Right lobe of liver (tissue), 4 donors: ENCODE measurements at regions not wholly inside any gene's neighbourhood (a gene's known extent, or its start where the extent isn't known, plus 50 kb on each side); places are given as distances from the start of the nearest gene placed in this dataset.

ENCODE experiments used
- POLR2A ChIP-seq: fragments of 450-650 bp; IDR thresholded peaks from one replicate; pipeline ENCODE4 v1.6.1; 2017; ENCODE audit warnings: antibody characterized with exemption, mild to moderate bottlenecking
- TF ChIP-seq, protein P1 (sequence below), 4 donors: fragments of 200-600 bp in 3 of 4; fragments of 450-650 bp in 1 of 4; IDR thresholded peaks; one replicate each; pipeline versions ENCODE4 v1.5.1 to v1.8.0; 2016 to 2022; ENCODE audit warnings: antibody characterized with exemption in 4 of 4, mild to moderate bottlenecking in 2 of 4
- donor health status: DM: no; HTN: no; CAD: no.
- donor health status: DM: no; HTN: no; CAD: no.
- donor health status: DM: no; HTN: yes; CAD: no.

DNA sequence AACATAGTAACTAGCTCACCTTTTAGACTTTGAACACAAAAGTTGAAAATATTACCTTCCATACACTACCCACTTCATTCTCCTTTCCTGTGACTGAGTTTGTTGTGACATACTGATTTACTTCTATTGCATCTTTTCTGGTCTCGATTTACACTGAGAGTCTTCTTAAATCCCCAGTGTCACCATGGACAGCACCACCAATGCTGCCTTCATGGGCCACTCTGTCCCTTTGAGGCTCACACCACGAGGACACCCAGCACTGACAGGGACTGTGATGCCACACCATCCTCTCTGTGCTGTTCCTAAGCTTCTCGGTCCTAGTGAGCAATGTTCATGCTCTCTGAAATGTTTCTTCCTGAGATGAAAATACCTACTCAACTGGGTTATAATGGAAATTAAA, 337.1 kb upstream of the IRAK1BP1 start:
- TF ChIP-seq, protein P1, sequence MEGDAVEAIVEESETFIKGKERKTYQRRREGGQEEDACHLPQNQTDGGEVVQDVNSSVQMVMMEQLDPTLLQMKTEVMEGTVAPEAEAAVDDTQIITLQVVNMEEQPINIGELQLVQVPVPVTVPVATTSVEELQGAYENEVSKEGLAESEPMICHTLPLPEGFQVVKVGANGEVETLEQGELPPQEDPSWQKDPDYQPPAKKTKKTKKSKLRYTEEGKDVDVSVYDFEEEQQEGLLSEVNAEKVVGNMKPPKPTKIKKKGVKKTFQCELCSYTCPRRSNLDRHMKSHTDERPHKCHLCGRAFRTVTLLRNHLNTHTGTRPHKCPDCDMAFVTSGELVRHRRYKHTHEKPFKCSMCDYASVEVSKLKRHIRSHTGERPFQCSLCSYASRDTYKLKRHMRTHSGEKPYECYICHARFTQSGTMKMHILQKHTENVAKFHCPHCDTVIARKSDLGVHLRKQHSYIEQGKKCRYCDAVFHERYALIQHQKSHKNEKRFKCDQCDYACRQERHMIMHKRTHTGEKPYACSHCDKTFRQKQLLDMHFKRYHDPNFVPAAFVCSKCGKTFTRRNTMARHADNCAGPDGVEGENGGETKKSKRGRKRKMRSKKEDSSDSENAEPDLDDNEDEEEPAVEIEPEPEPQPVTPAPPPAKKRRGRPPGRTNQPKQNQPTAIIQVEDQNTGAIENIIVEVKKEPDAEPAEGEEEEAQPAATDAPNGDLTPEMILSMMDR (IDR thresholded peaks at IDR 0.05), result no peak
- TF ChIP-seq POLR2A, result no peak
